MG63 (cell line): ENCODE measurements at regions not wholly inside any gene's neighbourhood (a gene's known extent, or its start where the extent isn't known, plus 50 kb on each side); places are given as distances from the start of the nearest gene placed in this dataset.

ENCODE experiments used
- DNase-seq: peaks from one replicate; pipeline ENCODE4 v3.0.0-alpha.2; 2020
- H3K27me3 ChIP-seq: fragments of 250-450 bp; sonication (Bioruptor Pico); 2 replicates; pipeline ENCODE4 v1.5.1; 2020; ENCODE audit warnings: mild to moderate bottlenecking, moderate library complexity
- H3K36me3 ChIP-seq: fragments of 250-450 bp; sonication (Bioruptor Pico); 2 replicates; pipeline ENCODE4 v1.5.1; 2020; ENCODE audit warnings: mild to moderate bottlenecking, moderate library complexity
- H3K4me3 ChIP-seq: fragments of 250-450 bp; sonication (Bioruptor Pico); 2 replicates; pipeline ENCODE4 v1.5.1; 2020; ENCODE audit warnings: mild to moderate bottlenecking, moderate library complexity
- H3K9me3 ChIP-seq: fragments of 250-450 bp; sonication (Bioruptor Pico); 2 replicates; pipeline ENCODE4 v1.5.1; 2020; ENCODE audit warnings: mild to moderate bottlenecking, moderate library complexity

GRCh38 chr6:4613381-4613780, 162.8 kb upstream of the CDYL start:
- Histone ChIP-seq H3K9me3 (no peaks in the 10 kb centered on the region), H3K27me3 (no peaks in the 10 kb centered on the region), H3K4me3 (no peak overlapping the region), H3K36me3 (no peaks in the 10 kb centered on the region)
- DNase-seq, result no peak

GRCh38 chr6:4612636-4613171, 163.5 kb upstream of the CDYL start:
- DNase-seq, result no peak
- H3K4me3 ChIP-seq, result no peak overlapping the region
- no peaks in the 10 kb centered on the region for H3K27me3 ChIP-seq

GRCh38 chr6:4611429-4612129, 164.6 kb upstream of the CDYL start:
- DNase-seq, result no peak
- Histone ChIP-seq H3K4me3 (no peak overlapping the region), H3K27me3 (no peaks in the 10 kb centered on the region)

More at GRCh38 chr6:4612636-4613171, 163.5 kb upstream of the CDYL start:
- no peaks in the 10 kb centered on the region for H3K36me3 ChIP-seq
- no peaks in the 10 kb centered on the region for H3K9me3 ChIP-seq

GRCh38 chr6:4610256-4610655, 165.9 kb upstream of the CDYL start:
- DNase-seq, result peak; percentile 11
- H3K4me3 ChIP-seq, result no peak overlapping the region
- H3K27me3 ChIP-seq, result no peaks in the 10 kb centered on the region
- no peaks in the 10 kb centered on the region for H3K36me3 ChIP-seq
- H3K9me3 ChIP-seq, result no peaks in the 10 kb centered on the region

More at GRCh38 chr6:4611429-4612129, 164.6 kb upstream of the CDYL start:
- Histone ChIP-seq H3K9me3 (no peaks in the 10 kb centered on the region), H3K36me3 (no peaks in the 10 kb centered on the region)

GRCh38 chr6:4608361-4609115, 167.7 kb upstream of the CDYL start:
- Histone ChIP-seq H3K9me3 (no peaks in the 10 kb centered on the region), H3K27me3 (no peaks in the 10 kb centered on the region), H3K4me3 (no peak overlapping the region), H3K36me3 (no peaks in the 10 kb centered on the region)
- DNase-seq, result no peak

GRCh38 chr6:4607793-4608192, 168.4 kb upstream of the CDYL start:
- H3K4me3 ChIP-seq, result no peak overlapping the region
- DNase-seq, result no peak

GRCh38 chr6:4606821-4607704, 169.1 kb upstream of the CDYL start:
- no peak overlapping the region for H3K4me3 ChIP-seq
- peak; percentile 89 for DNase-seq
- no peaks in the 10 kb centered on the region for H3K9me3 ChIP-seq
- no peaks in the 10 kb centered on the region for H3K36me3 ChIP-seq
- no peaks in the 10 kb centered on the region for H3K27me3 ChIP-seq

More at GRCh38 chr6:4607793-4608192, 168.4 kb upstream of the CDYL start:
- H3K27me3 ChIP-seq, result no peaks in the 10 kb centered on the region
- H3K9me3 ChIP-seq, result no peaks in the 10 kb centered on the region
- no peaks in the 10 kb centered on the region for H3K36me3 ChIP-seq

- Histone ChIP-seq H3K9me3 (no peaks in the 10 kb centered on the region), H3K4me3 (no peak overlapping the region), H3K27me3 (no peaks in the 10 kb centered on the region), H3K36me3 (no peaks in the 10 kb centered on the region)
- DNase-seq, result no peak
These were observed 170.2 kb upstream of the CDYL start for GRCh38 chr6:4606016-4606415.

GRCh38 chr6:4603856-4604369, 172.3 kb upstream of the CDYL start:
- no peak overlapping the region for H3K4me3 ChIP-seq
- no peak for DNase-seq
- H3K27me3 ChIP-seq, result no peaks in the 10 kb centered on the region
- no peaks in the 10 kb centered on the region for H3K9me3 ChIP-seq
- no peaks in the 10 kb centered on the region for H3K36me3 ChIP-seq

- peak; percentile 71 for DNase-seq
- Histone ChIP-seq H3K27me3 (no peaks in the 10 kb centered on the region), H3K4me3 (no peak overlapping the region), H3K36me3 (no peaks in the 10 kb centered on the region), H3K9me3 (no peaks in the 10 kb centered on the region)
These were observed 172.9 kb upstream of the CDYL start for GRCh38 chr6:4603291-4603690.

GRCh38 chr6:4599924-4600323, 176.3 kb upstream of the CDYL start:
- Histone ChIP-seq H3K27me3 (no peaks in the 10 kb centered on the region), H3K9me3 (no peaks in the 10 kb centered on the region), H3K36me3 (no peaks in the 10 kb centered on the region), H3K4me3 (no peak overlapping the region)
- no peak for DNase-seq

- H3K4me3 ChIP-seq, result no peak overlapping the region
- no peak for DNase-seq
- no peaks in the 10 kb centered on the region for H3K36me3 ChIP-seq
- no peaks in the 10 kb centered on the region for H3K9me3 ChIP-seq
- no peaks in the 10 kb centered on the region for H3K27me3 ChIP-seq
These were observed 177.7 kb upstream of the CDYL start for GRCh38 chr6:4598384-4598995.

GRCh38 chr6:4593951-4594350, 182.3 kb upstream of the CDYL start:
- no peak for DNase-seq
- Histone ChIP-seq H3K27me3 (no peaks in the 10 kb centered on the region), H3K4me3 (no peak overlapping the region), H3K36me3 (no peaks in the 10 kb centered on the region), H3K9me3 (no peaks in the 10 kb centered on the region)

GRCh38 chr6:4592026-4592425, 184.2 kb upstream of the CDYL start:
- no peak for DNase-seq
- Histone ChIP-seq H3K4me3 (no peak overlapping the region), H3K27me3 (no peaks in the 10 kb centered on the region), H3K36me3 (no peaks in the 10 kb centered on the region), H3K9me3 (no peaks in the 10 kb centered on the region)

GRCh38 chr6:4591218-4591617, 185.0 kb upstream of the CDYL start:
- H3K9me3 ChIP-seq, result no peaks in the 10 kb centered on the region
- H3K4me3 ChIP-seq, result no peak overlapping the region
- DNase-seq, result no peak
- H3K27me3 ChIP-seq, result no peaks in the 10 kb centered on the region
- no peaks in the 10 kb centered on the region for H3K36me3 ChIP-seq

- Histone ChIP-seq H3K27me3 (no peaks in the 10 kb centered on the region), H3K36me3 (no peaks in the 10 kb centered on the region), H3K4me3 (no peak overlapping the region), H3K9me3 (no peaks in the 10 kb centered on the region)
- DNase-seq, result no peak
These were observed 186.9 kb upstream of the CDYL start for GRCh38 chr6:4589295-4589694.
